ENCODE measurements at regions not wholly inside any gene's neighbourhood (a gene's known extent, or its start where the extent isn't known, plus 50 kb on each side); places are given as distances from the start of the nearest gene placed in this dataset.
A peak's percentile ranks its signal among the peaks of the same experiment; 100 is the strongest.

GRCh38 chr13:59458908-59459579 lies 704.7 kb downstream of the DIAPH3 start:
- no peak for TF ChIP-seq POLR2AphosphoS5 (IDR thresholded peaks at IDR 0.05; ENCODE audit: low read depth)
- TF ChIP-seq SPI1 (IDR thresholded peaks at IDR 0.05; ENCODE audit: borderline replicate concordance, low read depth): peak; percentile 72
- DNase-seq (ENCODE audit: low read depth in 1 of 2, low spot score in 1 of 2): no peak
- H3K4me3 ChIP-seq (replicated peaks; ENCODE audit: insufficient read depth, low read length): no peak overlapping the region
- H3K27ac ChIP-seq (replicated peaks): no peak overlapping the region
- peaks cover 2% of the 10 kb centered on the region for H3K27me3 ChIP-seq (ENCODE audit: insufficient read depth, poor library complexity, severe bottlenecking)

GRCh38 chr13:59459972-59460371 lies 703.8 kb downstream of the DIAPH3 start:
- Histone ChIP-seq H3K4me3 (replicated peaks; ENCODE audit: insufficient read depth, low read length) (no peak overlapping the region), H3K27me3 (ENCODE audit: insufficient read depth, poor library complexity, severe bottlenecking) (peaks cover 2% of the 10 kb centered on the region), H3K27ac (replicated peaks) (no peak overlapping the region)
- no peak for DNase-seq (ENCODE audit: low read depth in 1 of 2, low spot score in 1 of 2)
- TF ChIP-seq SPI1 (IDR thresholded peaks at IDR 0.05; ENCODE audit: borderline replicate concordance, low read depth) (no peak), CTCF (IDR thresholded peaks at IDR 0.05; ENCODE audit: insufficient read depth, low read length) (no peak), REST (IDR thresholded peaks at IDR 0.05; ENCODE audit: insufficient replicate concordance, low read depth) (no peak), POLR2AphosphoS5 (IDR thresholded peaks at IDR 0.05; ENCODE audit: low read depth) (no peak), GABPA (IDR thresholded peaks at IDR 0.05; ENCODE audit: low read depth) (no peak)

- Histone ChIP-seq H3K4me3 (replicated peaks; ENCODE audit: insufficient read depth, low read length) (no peak overlapping the region), H3K27me3 (ENCODE audit: insufficient read depth, poor library complexity, severe bottlenecking) (peaks cover 2% of the 10 kb centered on the region), H3K27ac (replicated peaks) (no peak overlapping the region)
- TF ChIP-seq SPI1 (IDR thresholded peaks at IDR 0.05; ENCODE audit: borderline replicate concordance, low read depth): no peak
- TF ChIP-seq CTCF (IDR thresholded peaks at IDR 0.05; ENCODE audit: insufficient read depth, low read length): no peak
- no peak for TF ChIP-seq GABPA (IDR thresholded peaks at IDR 0.05; ENCODE audit: low read depth)
- no peak for TF ChIP-seq REST (IDR thresholded peaks at IDR 0.05; ENCODE audit: insufficient replicate concordance, low read depth)
- no peak for TF ChIP-seq POLR2AphosphoS5 (IDR thresholded peaks at IDR 0.05; ENCODE audit: low read depth)
- DNase-seq (ENCODE audit: low read depth in 1 of 2, low spot score in 1 of 2): no peak
Measured at GRCh38 chr13:59461411-59461810, 702.3 kb downstream of the DIAPH3 start.

GRCh38 chr13:59463023-59463422 lies 700.7 kb downstream of the DIAPH3 start:
- Histone ChIP-seq H3K27me3 (ENCODE audit: insufficient read depth, poor library complexity, severe bottlenecking) (peaks cover 2% of the 10 kb centered on the region), H3K4me3 (replicated peaks; ENCODE audit: insufficient read depth, low read length) (no peak overlapping the region), H3K27ac (replicated peaks) (no peak overlapping the region)
- TF ChIP-seq SPI1 (IDR thresholded peaks at IDR 0.05; ENCODE audit: borderline replicate concordance, low read depth): no peak
- no peak for TF ChIP-seq GABPA (IDR thresholded peaks at IDR 0.05; ENCODE audit: low read depth)
- TF ChIP-seq CTCF (IDR thresholded peaks at IDR 0.05; ENCODE audit: insufficient read depth, low read length): no peak
- no peak for TF ChIP-seq REST (IDR thresholded peaks at IDR 0.05; ENCODE audit: insufficient replicate concordance, low read depth)
- no peak for TF ChIP-seq POLR2AphosphoS5 (IDR thresholded peaks at IDR 0.05; ENCODE audit: low read depth)
- DNase-seq (ENCODE audit: low read depth in 1 of 2, low spot score in 1 of 2): no peak

Data from HL-60 (cell line).